HepG2 (cell line): ENCODE measurements at regions not wholly inside any gene's neighbourhood (a gene's known extent, or its start where the extent isn't known, plus 50 kb on each side); places are given as distances from the start of the nearest gene placed in this dataset.

Experiments used
- ATAC-seq: fragments of 200-7000 bp; cut with Tn5 transposase; 3 replicates; pipeline ENCODE4 v1.9.1; 2020; ENCODE audit warnings: mild to moderate bottlenecking, moderate library complexity
- BruUV-seq: library from RNA; stranded (reverse); fragments of 400-500 nt; replicated peaks from 2 replicates; lab custom pipeline; 2021; lab: Mats Ljungman, UMichigan
- CTCF ChIA-PET: fragments of 300-600 bp; formaldehyde crosslinking; extraction: SDS; loops from one replicate; lab custom pipeline; 2021; ENCODE audit warnings: low total read pairs, inconsistent platforms, low intra/inter-chr PET ratio; lab: Yijun Ruan, JAX
- POLR2A ChIA-PET: fragments of 350-600 bp; sonication (Branson Sonifier 250); formaldehyde crosslinking; loops from one replicate; lab custom pipeline; 2020; ENCODE audit warnings: antibody characterized with exemption, inconsistent platforms; lab: Yijun Ruan, JAX
- DNase-seq: peaks from one replicate; pipeline ENCODE4 v3.0.0-alpha.2; 2015; ENCODE audit warnings: low spot score
- FAIRE-seq: peaks from 3 replicates; lab custom pipeline; 2011; peaks lifted over from hg19 to GRCh38; lab: Jason Lieb, UNC
- H2AFZ ChIP-seq: one replicate; pipeline ENCODE4 v1.6.1; 2011; ENCODE audit warnings: low read length, inconsistent platforms
- H3K27ac ChIP-seq: fragments of 300-600 bp; 3 replicates; pipeline ENCODE4 v1.8.0; 2011; ENCODE audit warnings: mixed run types, mild to moderate bottlenecking, mixed read lengths, low read length, inconsistent platforms; ENCODE audit not compliant: insufficient read depth; ENCODE audit errors: extremely low read length
- H3K27me3 ChIP-seq, 2 experiments: fragments of 200-600 bp in 1 of 2; 2 replicates in 1 of 2; 3 replicates in 1 of 2; pipeline versions ENCODE4 v1.6.0 to v1.8.0; 2011; ENCODE audit warnings: low read length in 2 of 2, mild to moderate bottlenecking in 2 of 2, moderate library complexity in 2 of 2, inconsistent platforms in 1 of 2; ENCODE audit not compliant: insufficient read depth in 2 of 2, control insufficient read depth in 1 of 2
- H3K36me3 ChIP-seq, 2 experiments: fragments of 200-600 bp in 1 of 2; replicated peaks in 1 of 2; 2 replicates in 1 of 2; 3 replicates in 1 of 2; pipeline versions ENCODE4 v1.5.1 to v1.8.0; 2011; ENCODE audit warnings: low read length in 2 of 2, inconsistent platforms in 1 of 2; ENCODE audit not compliant: insufficient read depth in 2 of 2, control insufficient read depth in 1 of 2
- H3K4me1 ChIP-seq: 2 replicates; pipeline ENCODE4 v1.5.1; 2012; ENCODE audit warnings: low read length, inconsistent platforms; ENCODE audit not compliant: insufficient read depth
- H3K4me2 ChIP-seq: 2 replicates; pipeline ENCODE4 v1.6.0; 2011; ENCODE audit warnings: low read depth, low read length, inconsistent platforms
- H3K4me3 ChIP-seq, 3 experiments: fragments of 200-600 bp in 1 of 3; sonication (generic), shearing (Covaris generic) in 1 of 3; replicated peaks in 1 of 3; 2 replicates each; pipeline ENCODE4 v1.5.1; 2011 to 2016; ENCODE audit warnings: low read length in 3 of 3, inconsistent platforms in 2 of 3, low read depth in 2 of 3, mild to moderate bottlenecking in 2 of 3, control low read depth in 1 of 3, mixed read lengths in 1 of 3; ENCODE audit not compliant: insufficient read depth in 1 of 3
- H3K79me2 ChIP-seq: one replicate; pipeline ENCODE4 v1.6.1; 2011; ENCODE audit warnings: low read length, inconsistent platforms; ENCODE audit not compliant: insufficient read depth
- H3K9ac ChIP-seq: 2 replicates; pipeline ENCODE4 v1.6.0; 2011; ENCODE audit warnings: mild to moderate bottlenecking, low read depth, low read length, inconsistent platforms; ENCODE audit not compliant: insufficient read depth
- H3K9me3 ChIP-seq: 2 replicates; pipeline ENCODE4 v1.5.1; 2012; ENCODE audit warnings: mild to moderate bottlenecking, low read length
- H4K20me1 ChIP-seq: 2 replicates; pipeline ENCODE4 v1.6.0; 2011; ENCODE audit warnings: inconsistent platforms, mild to moderate bottlenecking, low read length, moderate library complexity; ENCODE audit not compliant: insufficient read depth
- AGO1 ChIP-seq: fragments of 200-400 bp; formaldehyde crosslinking; IDR thresholded peaks from 2 replicates; pipeline ENCODE4 v1.6.1; 2017; ENCODE audit warnings: mild to moderate bottlenecking, low read depth, low read length, moderate library complexity; ENCODE audit not compliant: poor library complexity, severe bottlenecking
- FOXO1 ChIP-seq: sonication (generic); formaldehyde crosslinking; IDR thresholded peaks from 2 replicates; pipeline ENCODE4 v1.4.0; 2020; ENCODE audit warnings: missing genetic modification reagents
- KDM6A ChIP-seq: IDR thresholded peaks from 2 replicates; pipeline ENCODE4 v1.6.1; 2016; ENCODE audit warnings: low read depth
- SOX6 ChIP-seq, 2 experiments: fragments of 450-650 bp in 1 of 2; sonication (generic) in 1 of 2; formaldehyde crosslinking in 1 of 2; IDR thresholded peaks; 2 replicates each; pipeline versions ENCODE4 v1.4.0 to v1.6.1; 2017 to 2020; ENCODE audit warnings: antibody characterized with exemption in 1 of 2, mild to moderate bottlenecking in 1 of 2, missing genetic modification reagents in 1 of 2
- ZNF607 ChIP-seq: sonication (generic); formaldehyde crosslinking; IDR thresholded peaks from 2 replicates; pipeline ENCODE4 v1.5.1; 2020; ENCODE audit warnings: missing genetic modification reagents, mild to moderate bottlenecking, borderline replicate concordance
- ZNF775 ChIP-seq: sonication (generic); formaldehyde crosslinking; IDR thresholded peaks from 2 replicates; pipeline ENCODE4 v1.4.0; 2020; ENCODE audit warnings: missing genetic modification reagents, mild to moderate bottlenecking, moderate library complexity, borderline replicate concordance
- WGBS: methylation state at CpG from one replicate; pipeline ENCODE4 v1.1.6; 2017; ENCODE audit warnings: low lambda C conversion rate; 5-methylcytosine and 5-hydroxymethylcytosine counted together
- in situ Hi-C: cut with HindIII; loops from 2 replicates; pipeline ENCODE4 v1.10.0; 2017; ENCODE audit warnings: low pct_unique_long_range_greater_than_20kb; ENCODE audit not compliant: extremely low pct_ligation_motif_present
- intact Hi-C: fragments of 100-400 bp; cut with micrococcal nuclease; formaldehyde crosslinking; loops from one replicate; pipeline ENCODE4 v1.10.0; 2022; ENCODE audit not compliant: unreplicated experiment
- TF ChIP-seq, protein P1 (sequence below): sonication (generic); formaldehyde crosslinking; IDR thresholded peaks from 2 replicates; pipeline ENCODE4 v1.8.0; 2022; ENCODE audit warnings: missing genetic modification reagents, mild to moderate bottlenecking, moderate library complexity, borderline replicate concordance

DNA sequence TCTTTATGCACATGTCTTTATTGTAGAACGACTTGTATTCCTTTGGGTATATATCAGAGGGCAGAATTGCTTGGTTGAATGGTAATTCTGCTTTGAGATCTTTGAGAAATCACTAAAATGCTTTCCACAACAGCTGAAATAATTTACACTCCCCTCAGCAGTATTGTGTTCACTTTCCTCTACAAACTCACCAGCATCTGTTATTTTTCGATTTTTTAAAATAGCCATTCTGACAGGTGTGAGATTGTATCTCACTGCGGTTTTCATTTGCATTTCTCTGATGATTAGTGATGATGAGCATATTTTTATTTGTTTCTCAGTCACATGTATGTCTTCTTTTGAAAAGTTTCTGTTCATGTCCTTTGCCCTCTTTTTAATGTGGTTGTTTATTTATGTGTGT, 459.8 kb downstream of the PABPC4L start:
- Histone ChIP-seq H3K9me3 (peaks cover 19% of the 10 kb centered on the region), H3K4me1 (no peaks in the 10 kb centered on the region), H3K4me2 (no peak overlapping the region), H3K9ac (no peak overlapping the region), H3K27ac (no peak overlapping the region), H3K36me3 (no peaks in the 10 kb centered on the region), H3K27me3 (no peaks in the 10 kb centered on the region), H3K4me3 (no peak overlapping the region), H3K79me2 (no peaks in the 10 kb centered on the region), H4K20me1 (no peaks in the 10 kb centered on the region), H2AFZ (no peak overlapping the region)
- intact Hi-C loops (no loop called here), in situ Hi-C loops (no loop called here)
- FAIRE-seq = no peak
- POLR2A ChIA-PET = no interaction called here
- CTCF ChIA-PET = no interaction called here
- TF ChIP-seq ZNF775 (CRISPR knock-in tag) = no peak
- TF ChIP-seq AGO1 = no peak
- TF ChIP-seq, protein P1, sequence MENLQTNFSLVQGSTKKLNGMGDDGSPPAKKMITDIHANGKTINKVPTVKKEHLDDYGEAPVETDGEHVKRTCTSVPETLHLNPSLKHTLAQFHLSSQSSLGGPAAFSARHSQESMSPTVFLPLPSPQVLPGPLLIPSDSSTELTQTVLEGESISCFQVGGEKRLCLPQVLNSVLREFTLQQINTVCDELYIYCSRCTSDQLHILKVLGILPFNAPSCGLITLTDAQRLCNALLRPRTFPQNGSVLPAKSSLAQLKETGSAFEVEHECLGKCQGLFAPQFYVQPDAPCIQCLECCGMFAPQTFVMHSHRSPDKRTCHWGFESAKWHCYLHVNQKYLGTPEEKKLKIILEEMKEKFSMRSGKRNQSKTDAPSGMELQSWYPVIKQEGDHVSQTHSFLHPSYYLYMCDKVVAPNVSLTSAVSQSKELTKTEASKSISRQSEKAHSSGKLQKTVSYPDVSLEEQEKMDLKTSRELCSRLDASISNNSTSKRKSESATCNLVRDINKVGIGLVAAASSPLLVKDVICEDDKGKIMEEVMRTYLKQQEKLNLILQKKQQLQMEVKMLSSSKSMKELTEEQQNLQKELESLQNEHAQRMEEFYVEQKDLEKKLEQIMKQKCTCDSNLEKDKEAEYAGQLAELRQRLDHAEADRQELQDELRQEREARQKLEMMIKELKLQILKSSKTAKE (CRISPR knock-in tag) = no peak
- TF ChIP-seq SOX6 (IDR thresholded peaks at IDR 0.05) = no peak
- TF ChIP-seq SOX6 (CRISPR knock-in tag; IDR thresholded peaks at IDR 0.05) = no peak
- no peak for TF ChIP-seq ZNF607 (CRISPR knock-in tag)
- no peak for TF ChIP-seq KDM6A (CRISPR knock-in tag)
- no peak for TF ChIP-seq FOXO1 (CRISPR knock-in tag)
- ATAC-seq = no peak
- no peak for DNase-seq
- BruUV-seq = no TSS peak
- 1% methylated on average over 3 of the region's 3 CpGs for WGBS
